Central memory CD8-positive, alpha-beta T cell (primary cell): ENCODE measurements at regions not wholly inside any gene's neighbourhood (a gene's known extent, or its start where the extent isn't known, plus 50 kb on each side); places are given as distances from the start of the nearest gene placed in this dataset.
"Not testable (repeated sequence)": the region's sequence is repeated elsewhere in the genome, so short reads cannot be mapped to it uniquely, and the experiment has no call there.

Source experiments
- ATAC-seq: fragments of 150-1000 bp; cut with Tn5 transposase; replicated peaks from 2 replicates; pipeline ENCODE4 v1.10.0; 2022; ENCODE audit warnings: mild to moderate bottlenecking, moderate FRiP score, moderate number of reproducible peaks; ENCODE audit not compliant: poor library complexity, severe bottlenecking; ENCODE audit errors: extremely low read depth
- DNase-seq, 2 donors: peaks; one replicate each; pipeline ENCODE4 v3.0.0; 2021; ENCODE audit warnings: low spot score in 2 of 2
- H3K27ac Mint-ChIP-seq: one replicate; pipeline ENCODE4 v1.8.0; 2022; ENCODE audit warnings: low read depth, mild to moderate bottlenecking, moderate library complexity, mixed read lengths
- H3K27me3 Mint-ChIP-seq: one replicate; pipeline ENCODE4 v1.8.0; 2022; ENCODE audit warnings: mixed read lengths
- H3K36me3 Mint-ChIP-seq: one replicate; pipeline ENCODE4 v1.8.0; 2022; ENCODE audit warnings: mild to moderate bottlenecking, moderate library complexity, mixed read lengths; ENCODE audit not compliant: insufficient read depth
- H3K4me1 Mint-ChIP-seq: one replicate; pipeline ENCODE4 v1.8.0; 2022; ENCODE audit warnings: mixed read lengths
- H3K4me3 Mint-ChIP-seq: one replicate; pipeline ENCODE4 v1.8.0; 2022; ENCODE audit warnings: mild to moderate bottlenecking, moderate library complexity, mixed read lengths
- H3K9me3 Mint-ChIP-seq: one replicate; pipeline ENCODE4 v1.8.0; 2022; ENCODE audit warnings: mixed read lengths

DNA sequence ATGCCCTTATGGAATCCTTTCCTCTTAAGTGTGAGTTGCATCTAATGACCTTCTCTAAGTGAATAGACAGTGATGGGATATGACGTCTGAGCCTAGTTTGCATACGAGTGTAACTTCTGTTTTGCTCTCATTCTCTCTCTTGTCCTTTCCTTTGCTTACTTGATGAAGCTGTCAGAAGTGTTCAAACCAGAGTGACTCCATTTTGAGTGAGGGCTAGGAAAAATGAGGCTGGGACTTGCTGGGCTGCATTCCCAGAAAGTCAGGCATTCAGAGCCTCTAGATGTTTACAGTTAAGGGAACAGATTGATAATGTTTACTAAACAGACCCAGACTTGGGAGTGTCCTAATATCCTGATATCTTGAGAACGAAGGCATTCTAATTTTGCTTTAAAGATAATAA lies 311.2 kb upstream of the SOX4 start:
- H3K36me3 Mint-ChIP-seq, H3K27ac Mint-ChIP-seq, H3K4me1 Mint-ChIP-seq, DNase-seq, ATAC-seq, H3K9me3 Mint-ChIP-seq, H3K4me3 Mint-ChIP-seq: not testable (repeated sequence)
- peaks cover 31% of the 10 kb centered on the region for H3K27me3 Mint-ChIP-seq

DNA sequence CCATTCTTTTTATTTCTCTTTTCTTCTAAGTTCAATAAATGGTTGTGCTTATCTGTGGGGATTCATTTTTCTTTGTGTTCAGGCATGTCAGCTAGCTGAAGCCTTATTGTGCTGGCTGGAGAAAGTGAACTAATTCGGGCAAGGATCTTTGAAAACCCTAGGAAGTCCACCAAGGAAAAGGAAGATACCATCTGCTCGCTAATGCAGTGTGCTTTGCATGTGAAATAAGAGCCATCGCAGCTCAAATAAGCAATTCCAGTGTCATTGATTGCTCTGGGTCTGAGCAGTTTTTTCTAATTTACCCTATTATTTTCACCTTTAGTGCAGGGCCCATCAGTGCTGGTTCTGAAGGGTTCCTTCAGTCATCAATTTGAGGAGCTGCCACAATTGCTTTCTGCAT lies 309.4 kb upstream of the SOX4 start:
- Mint-ChIP-seq H3K4me3 (no peak overlapping the region), H3K27me3 (peaks cover 46% of the 10 kb centered on the region), H3K4me1 (no peaks in the 10 kb centered on the region), H3K27ac (no peak overlapping the region), H3K9me3 (no peaks in the 10 kb centered on the region), H3K36me3 (no peaks in the 10 kb centered on the region)
- ATAC-seq (no peak), DNase-seq (no peak)

DNA sequence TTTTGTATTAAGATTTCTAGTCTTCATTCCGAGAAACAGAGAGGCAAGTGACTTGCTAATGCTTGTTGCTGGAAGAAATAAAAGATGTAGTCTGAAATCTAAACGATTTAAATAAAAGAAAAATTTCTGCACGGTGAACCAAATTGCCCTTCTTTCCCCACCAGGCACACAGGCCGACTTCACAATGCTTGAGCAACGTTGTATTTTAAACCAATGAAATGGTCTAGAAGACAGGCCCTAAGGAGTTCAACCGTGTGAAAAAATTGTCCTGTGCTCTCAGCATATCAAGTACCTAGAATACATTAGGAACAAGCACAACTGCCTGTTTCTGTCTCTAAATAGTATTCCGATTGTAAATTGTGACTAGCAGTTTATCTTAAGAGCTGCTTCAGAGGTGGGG lies 308.8 kb upstream of the SOX4 start:
- no peak for ATAC-seq
- no peaks in the 10 kb centered on the region for H3K4me1 Mint-ChIP-seq
- no peak overlapping the region for H3K27ac Mint-ChIP-seq
- no peaks in the 10 kb centered on the region for H3K36me3 Mint-ChIP-seq
- H3K27me3 Mint-ChIP-seq = peaks cover 46% of the 10 kb centered on the region
- no peaks in the 10 kb centered on the region for H3K9me3 Mint-ChIP-seq
- no peak overlapping the region for H3K4me3 Mint-ChIP-seq
- DNase-seq = no peak

DNA sequence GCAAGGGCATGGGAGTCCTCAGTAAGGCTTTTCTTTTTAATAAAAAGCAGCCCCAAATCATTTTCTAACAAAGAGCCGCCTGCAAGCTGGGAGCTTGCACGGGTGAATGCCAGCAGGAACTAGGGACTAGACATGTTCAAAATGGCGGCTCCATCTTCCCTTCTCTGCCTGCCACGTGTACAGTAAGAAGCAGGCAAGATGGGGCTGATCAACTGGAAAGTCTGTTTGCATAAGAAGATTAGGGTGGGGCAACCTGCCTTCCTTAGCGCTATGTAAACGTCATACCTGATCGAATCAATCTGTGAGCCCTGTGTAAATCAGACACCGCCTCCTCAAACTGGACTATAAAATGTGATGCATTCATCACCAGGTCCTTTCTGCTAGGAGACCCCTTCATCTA lies 299.4 kb upstream of the SOX4 start:
- Mint-ChIP-seq H3K9me3 (no peaks in the 10 kb centered on the region), H3K4me1 (no peaks in the 10 kb centered on the region), H3K27me3 (peaks cover 53% of the 10 kb centered on the region), H3K4me3 (no peak overlapping the region), H3K27ac (no peak overlapping the region), H3K36me3 (no peaks in the 10 kb centered on the region)
- no peak for ATAC-seq
- DNase-seq = no peak

DNA sequence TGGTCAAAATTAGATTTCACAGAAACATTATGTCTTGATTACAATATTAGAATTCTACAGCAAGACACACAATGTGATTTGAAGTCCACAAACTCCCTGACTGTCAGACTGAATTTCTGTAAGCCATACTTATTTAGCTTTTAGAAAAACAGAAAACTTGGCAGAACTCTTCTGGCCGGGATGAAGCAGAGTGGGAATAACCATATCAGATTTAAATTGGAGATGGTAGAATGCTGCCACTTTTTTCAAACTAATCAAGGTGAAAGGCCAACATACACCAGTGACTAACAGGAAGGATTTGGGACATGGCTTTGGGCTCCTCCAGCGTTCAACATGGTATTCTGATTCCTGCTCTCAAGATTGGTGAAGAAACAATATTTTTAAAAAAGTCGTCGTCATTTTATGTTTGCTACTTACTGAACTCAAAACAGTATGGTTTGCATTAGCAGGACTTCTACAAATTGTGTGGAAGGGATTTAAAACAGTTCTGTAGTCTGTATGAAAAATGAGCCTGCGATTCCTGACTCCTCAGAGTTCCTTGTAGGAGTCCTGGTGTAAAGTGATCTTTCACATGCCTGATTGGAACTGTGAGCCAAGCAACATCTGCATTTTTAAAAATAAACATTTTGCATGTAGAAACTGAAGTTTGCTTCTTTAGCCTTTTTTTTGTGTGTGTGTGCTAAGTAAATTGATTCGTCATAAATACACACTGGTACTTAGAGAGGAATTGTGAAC lies 297.9 kb upstream of the SOX4 start:
- Mint-ChIP-seq H3K27me3 (peaks cover 57% of the 10 kb centered on the region), H3K36me3 (no peaks in the 10 kb centered on the region), H3K9me3 (no peaks in the 10 kb centered on the region), H3K4me3 (no peak overlapping the region), H3K4me1 (no peaks in the 10 kb centered on the region), H3K27ac (no peak overlapping the region)
- DNase-seq (no peak), ATAC-seq (no peak)

DNA sequence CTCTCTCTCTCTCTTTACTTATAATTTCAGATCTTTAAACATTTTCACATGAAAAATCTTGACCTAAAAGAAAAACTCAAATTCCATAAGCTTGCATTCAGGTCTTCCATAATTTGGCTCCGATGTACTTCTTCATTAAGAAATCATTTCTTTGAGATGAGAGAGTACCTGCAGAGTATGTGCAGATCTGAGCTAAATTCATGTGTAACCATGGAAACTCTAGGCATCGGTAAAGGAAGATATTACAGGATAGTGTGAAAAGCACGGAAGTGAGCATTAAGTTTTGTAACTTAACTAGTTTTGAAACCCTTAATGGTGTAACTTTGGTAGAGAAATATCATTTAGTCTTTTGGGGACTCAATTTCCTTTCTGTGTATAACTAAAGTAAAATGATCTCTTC lies 295.9 kb upstream of the SOX4 start:
- no peak for ATAC-seq
- no peak for DNase-seq
- Mint-ChIP-seq H3K27ac (no peak overlapping the region), H3K4me3 (no peak overlapping the region), H3K4me1 (no peaks in the 10 kb centered on the region), H3K9me3 (no peaks in the 10 kb centered on the region), H3K36me3 (no peaks in the 10 kb centered on the region), H3K27me3 (peaks cover 57% of the 10 kb centered on the region)

DNA sequence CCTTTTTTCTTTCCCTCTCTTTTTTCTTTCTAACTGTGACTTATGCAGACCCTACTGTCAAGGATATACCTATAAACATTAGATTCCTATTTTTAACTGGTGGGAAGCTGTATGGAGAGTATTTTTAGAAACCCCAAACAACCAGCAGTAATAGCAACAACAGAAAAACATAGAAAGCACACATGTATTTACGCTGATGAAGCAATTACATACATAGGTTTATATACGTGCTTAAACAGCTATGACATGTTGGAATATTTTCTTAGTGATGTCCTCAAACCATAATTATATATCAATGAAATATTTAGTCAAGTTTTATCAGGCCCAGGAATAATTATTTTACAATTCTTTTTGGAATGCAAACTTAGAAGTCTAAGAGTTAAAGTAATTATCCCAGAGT lies 294.3 kb upstream of the SOX4 start:
- no peak for ATAC-seq
- H3K27me3 Mint-ChIP-seq = peaks cover 52% of the 10 kb centered on the region
- H3K27ac Mint-ChIP-seq = no peak overlapping the region

DNA sequence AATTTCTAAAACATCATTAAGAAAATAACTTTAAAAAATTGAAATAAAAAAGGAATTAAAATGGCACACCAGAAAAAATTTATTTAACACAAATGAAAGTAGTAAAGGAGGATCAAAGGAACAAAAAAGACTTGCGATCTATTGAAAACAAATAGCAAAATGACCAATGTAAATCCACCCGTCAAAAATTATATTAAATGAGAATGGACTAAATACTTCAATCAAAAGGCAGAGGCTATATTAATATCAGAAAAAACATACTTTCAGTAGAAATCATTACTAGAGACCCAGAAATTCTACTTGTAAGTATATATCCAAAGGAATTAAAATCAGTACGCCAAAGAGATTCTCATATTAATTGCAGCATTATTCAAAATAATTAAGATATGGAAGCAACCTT lies 293.1 kb upstream of the SOX4 start:
- DNase-seq (no peak), ATAC-seq (no peak)
- H3K9me3 Mint-ChIP-seq = no peaks in the 10 kb centered on the region
- H3K27ac Mint-ChIP-seq = no peak overlapping the region
- H3K27me3 Mint-ChIP-seq = peaks cover 40% of the 10 kb centered on the region
- no peaks in the 10 kb centered on the region for H3K4me1 Mint-ChIP-seq
- H3K4me3 Mint-ChIP-seq = no peak overlapping the region
- H3K36me3 Mint-ChIP-seq = no peaks in the 10 kb centered on the region

More for the DNA sequence above, 294.3 kb upstream of the SOX4 start:
- Mint-ChIP-seq H3K9me3 (no peaks in the 10 kb centered on the region), H3K36me3 (no peaks in the 10 kb centered on the region), H3K4me3 (no peak overlapping the region), H3K4me1 (no peaks in the 10 kb centered on the region)
- no peak for DNase-seq

DNA sequence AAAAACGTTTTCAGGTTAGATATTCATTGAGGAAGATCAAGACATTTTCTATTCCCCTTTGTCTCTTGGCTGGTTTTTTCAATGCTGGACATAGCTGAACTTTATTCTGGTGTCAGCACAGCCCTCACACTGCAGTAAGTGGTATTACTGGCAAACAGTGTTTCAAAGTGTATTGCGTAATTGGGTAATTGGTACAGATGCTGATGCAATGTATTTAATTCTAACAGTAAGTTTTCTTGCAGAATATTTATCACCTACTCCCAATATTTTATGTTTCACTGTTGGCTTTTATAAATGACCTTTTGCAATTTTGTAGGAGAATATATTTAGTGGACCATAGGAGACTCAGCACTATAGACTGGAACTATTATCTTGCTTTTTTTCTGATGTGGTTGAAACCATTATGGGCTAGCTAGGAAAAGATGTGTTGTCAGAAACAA lies 287.6 kb upstream of the SOX4 start:
- no peaks in the 10 kb centered on the region for H3K9me3 Mint-ChIP-seq
- no peaks in the 10 kb centered on the region for H3K4me1 Mint-ChIP-seq
- H3K27me3 Mint-ChIP-seq = peaks cover 25% of the 10 kb centered on the region
- no peak overlapping the region for H3K27ac Mint-ChIP-seq
- DNase-seq = no peak
- H3K4me3 Mint-ChIP-seq = no peak overlapping the region
- no peak for ATAC-seq
- no peaks in the 10 kb centered on the region for H3K36me3 Mint-ChIP-seq

DNA sequence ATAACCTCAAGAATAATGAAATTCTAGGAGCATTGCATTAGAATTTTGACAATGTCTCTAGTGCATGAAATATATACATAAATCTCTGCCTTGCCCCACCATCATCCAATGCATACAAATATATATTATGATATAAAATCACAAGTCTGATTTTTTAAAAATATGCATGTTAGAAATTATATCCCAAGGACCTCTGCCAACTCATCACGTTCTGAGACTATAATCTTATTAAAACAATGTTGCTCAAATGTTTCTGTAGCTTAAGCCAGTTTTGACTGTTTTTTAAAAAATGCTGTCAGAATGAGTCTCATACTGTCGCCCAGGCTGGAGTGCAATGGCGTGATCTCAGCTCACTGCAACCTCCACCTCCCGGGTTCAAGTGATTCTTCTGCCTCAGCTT lies 287.0 kb upstream of the SOX4 start:
- H3K27ac Mint-ChIP-seq = no peak overlapping the region
- H3K4me3 Mint-ChIP-seq = no peak overlapping the region
- no peaks in the 10 kb centered on the region for H3K9me3 Mint-ChIP-seq
- H3K4me1 Mint-ChIP-seq = no peaks in the 10 kb centered on the region
- ATAC-seq (no peak), DNase-seq (no peak)
- no peaks in the 10 kb centered on the region for H3K36me3 Mint-ChIP-seq
- H3K27me3 Mint-ChIP-seq = peaks cover 25% of the 10 kb centered on the region

DNA sequence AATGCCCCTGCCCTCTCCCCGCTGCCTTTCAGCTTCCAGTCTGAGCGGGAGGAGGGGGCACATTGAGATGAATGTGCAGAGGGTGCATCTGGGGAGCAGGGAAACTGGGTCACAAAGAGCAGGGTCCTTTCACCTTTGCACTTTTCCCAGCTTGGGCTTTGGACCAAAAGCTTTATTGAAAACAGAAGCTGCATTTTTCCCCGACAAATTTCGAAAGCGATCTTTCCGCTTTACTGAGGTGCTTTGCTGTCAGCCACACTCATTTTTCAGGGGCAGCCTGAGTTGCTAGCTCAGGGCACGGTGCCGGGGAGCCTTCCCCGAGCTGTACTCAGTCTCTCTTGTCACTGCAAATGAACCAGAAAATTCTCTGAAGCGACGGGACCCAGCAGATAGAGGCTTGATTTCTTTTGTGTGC lies 283.7 kb upstream of the SOX4 start:
- Mint-ChIP-seq H3K4me3 (no peak overlapping the region), H3K27me3 (peaks cover 45% of the 10 kb centered on the region), H3K27ac (no peak overlapping the region), H3K36me3 (no peaks in the 10 kb centered on the region), H3K9me3 (no peaks in the 10 kb centered on the region), H3K4me1 (no peaks in the 10 kb centered on the region)
- no peak for ATAC-seq
- DNase-seq = no peak

DNA sequence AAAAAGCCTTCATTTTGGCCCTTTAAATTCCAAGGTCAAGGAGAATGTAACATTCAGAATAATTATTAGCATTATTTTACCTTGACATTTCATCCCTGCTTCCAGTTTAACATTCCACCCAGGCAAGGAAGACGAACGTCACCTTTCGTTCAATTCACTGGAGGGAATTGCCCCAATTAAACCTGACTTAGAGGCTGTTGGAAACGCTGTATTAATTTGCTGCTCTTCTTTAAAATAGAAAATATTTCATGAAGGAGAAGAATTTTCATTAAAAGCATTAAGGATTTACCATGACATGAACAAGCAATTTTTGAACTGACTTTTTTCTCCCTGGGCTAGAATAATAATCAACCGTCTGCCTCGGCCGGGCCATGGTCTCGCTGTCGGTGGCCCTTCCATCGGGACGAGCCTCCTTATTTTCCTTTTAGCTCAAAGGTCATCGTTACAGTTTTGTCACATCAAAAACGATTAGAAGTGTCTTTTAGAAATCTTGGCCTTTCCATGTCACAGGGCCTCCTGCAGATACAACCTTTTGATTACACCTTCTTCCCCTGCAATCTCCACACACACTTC lies 282.9 kb upstream of the SOX4 start:
- ATAC-seq (no peak), DNase-seq (no peak)
- Mint-ChIP-seq H3K36me3 (no peaks in the 10 kb centered on the region), H3K9me3 (no peaks in the 10 kb centered on the region), H3K27me3 (peaks cover 45% of the 10 kb centered on the region), H3K4me1 (no peaks in the 10 kb centered on the region), H3K4me3 (no peak overlapping the region), H3K27ac (no peak overlapping the region)

DNA sequence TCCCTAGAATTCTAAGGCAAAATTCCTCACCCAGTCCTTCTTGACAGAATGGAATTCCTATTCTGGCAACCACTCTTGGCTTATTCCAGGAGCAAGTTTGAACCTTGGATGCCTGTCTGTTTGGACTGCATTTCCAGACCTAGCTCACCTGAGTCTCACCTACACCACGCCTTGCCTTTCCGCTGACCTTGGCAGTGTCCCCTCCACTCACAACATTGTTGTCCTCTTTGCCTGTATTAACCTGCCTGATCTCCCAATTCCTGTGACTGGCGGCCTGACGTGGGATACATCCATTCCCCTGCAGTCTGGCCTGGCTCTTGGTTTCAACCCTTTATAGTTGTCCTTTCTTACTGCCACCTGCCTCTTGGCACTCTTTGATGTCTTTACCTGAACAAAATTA lies 281.4 kb upstream of the SOX4 start:
- H3K36me3 Mint-ChIP-seq = no peaks in the 10 kb centered on the region
- H3K4me1 Mint-ChIP-seq = no peaks in the 10 kb centered on the region
- no peak for DNase-seq
- no peak overlapping the region for H3K27ac Mint-ChIP-seq
- no peaks in the 10 kb centered on the region for H3K9me3 Mint-ChIP-seq
- no peak overlapping the region for H3K4me3 Mint-ChIP-seq
- no peak for ATAC-seq
- peaks cover 45% of the 10 kb centered on the region for H3K27me3 Mint-ChIP-seq
